ENCODE measurements at regions not wholly inside any gene's neighbourhood (a gene's known extent, or its start where the extent isn't known, plus 50 kb on each side); places are given as distances from the start of the nearest gene placed in this dataset.

DNA sequence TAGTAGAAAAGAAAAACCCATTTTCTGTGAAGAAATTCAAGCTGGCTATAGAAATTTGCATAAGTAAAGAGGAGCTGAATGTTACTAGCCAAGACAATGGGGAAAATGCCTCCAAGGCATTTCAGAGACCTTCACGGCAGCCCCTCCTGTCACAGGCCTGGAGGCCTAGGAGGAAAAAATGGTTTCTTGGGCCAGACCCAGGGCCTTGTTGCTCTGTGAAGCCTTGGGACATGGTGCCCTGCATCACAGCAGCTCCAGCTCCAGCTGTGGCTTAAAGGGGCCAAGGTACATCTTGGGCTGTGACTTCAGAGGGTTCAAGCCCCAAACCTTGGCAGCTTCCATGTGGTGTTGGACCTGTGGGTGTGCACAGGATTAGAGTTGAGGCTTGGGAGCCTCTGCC, 130.0 kb upstream of the DMRTA1 start:
- Mint-ChIP-seq H3K27ac (no peak overlapping the region), H3K4me1 (no peaks in the 10 kb centered on the region), H3K9me3 (ENCODE audit: insufficient read depth) (peaks cover 6% of the 10 kb centered on the region), H3K4me3 (no peak overlapping the region), H3K27me3 (no peaks in the 10 kb centered on the region)
- Histone ChIP-seq H2AFZ (ENCODE audit: insufficient read depth, low read depth, low read length, poor library complexity, severe bottlenecking) (no peak overlapping the region), H3K4me3 (ENCODE audit: control extremely low read depth in 1 of 5, extremely low read depth in 1 of 5, insufficient read depth in 1 of 5, low read depth in 2 of 5, low read length in 4 of 5) (no peak overlapping the region), H3K9me3 (ENCODE audit: control extremely low read depth in 1 of 3, control insufficient read depth in 2 of 3, insufficient read depth in 1 of 3, low read length in 2 of 3) (peaks cover 0 to 9% (median 9%) of the 10 kb centered on the region in 3 donors), H4K20me1 (ENCODE audit: control insufficient read depth, insufficient read depth, low read length, poor library complexity, severe bottlenecking) (no peaks in the 10 kb centered on the region), H3K27ac (ENCODE audit: low read length in 2 of 2) (no peak overlapping the region), H3K27me3 (replicated peaks in 1 of 4; ENCODE audit: control extremely low read depth in 1 of 4, control insufficient read depth in 3 of 4, insufficient read depth in 4 of 4, low read length in 3 of 4) (peaks cover 0 to 4% (median 0%) of the 10 kb centered on the region in 4 experiments), H3K9ac (ENCODE audit: low read length) (no peak overlapping the region), H3K4me1 (ENCODE audit: control insufficient read depth in 2 of 2, insufficient read depth in 2 of 2, low read length in 2 of 2) (no peaks in the 10 kb centered on the region), H3K36me3 (replicated peaks in 1 of 2; ENCODE audit: control extremely low read depth in 1 of 2, control insufficient read depth in 1 of 2, extremely low read depth in 1 of 2, insufficient read depth in 2 of 2, low read length in 1 of 2) (no peaks in the 10 kb centered on the region), H3K79me2 (ENCODE audit: control insufficient read depth, insufficient read depth, low read length) (no peaks in the 10 kb centered on the region), H3K4me2 (replicated peaks; ENCODE audit: low read depth, low read length, poor library complexity, severe bottlenecking) (no peak overlapping the region)
- ChIA-PET POLR2A (no interaction called here), CTCF (interaction anchor here (1.3 kb wide), 1 partner anchor 10 kb away, joined by 4 read pairs; no protein-coding TSS in a partner anchor)
- TF ChIP-seq, protein P1, sequence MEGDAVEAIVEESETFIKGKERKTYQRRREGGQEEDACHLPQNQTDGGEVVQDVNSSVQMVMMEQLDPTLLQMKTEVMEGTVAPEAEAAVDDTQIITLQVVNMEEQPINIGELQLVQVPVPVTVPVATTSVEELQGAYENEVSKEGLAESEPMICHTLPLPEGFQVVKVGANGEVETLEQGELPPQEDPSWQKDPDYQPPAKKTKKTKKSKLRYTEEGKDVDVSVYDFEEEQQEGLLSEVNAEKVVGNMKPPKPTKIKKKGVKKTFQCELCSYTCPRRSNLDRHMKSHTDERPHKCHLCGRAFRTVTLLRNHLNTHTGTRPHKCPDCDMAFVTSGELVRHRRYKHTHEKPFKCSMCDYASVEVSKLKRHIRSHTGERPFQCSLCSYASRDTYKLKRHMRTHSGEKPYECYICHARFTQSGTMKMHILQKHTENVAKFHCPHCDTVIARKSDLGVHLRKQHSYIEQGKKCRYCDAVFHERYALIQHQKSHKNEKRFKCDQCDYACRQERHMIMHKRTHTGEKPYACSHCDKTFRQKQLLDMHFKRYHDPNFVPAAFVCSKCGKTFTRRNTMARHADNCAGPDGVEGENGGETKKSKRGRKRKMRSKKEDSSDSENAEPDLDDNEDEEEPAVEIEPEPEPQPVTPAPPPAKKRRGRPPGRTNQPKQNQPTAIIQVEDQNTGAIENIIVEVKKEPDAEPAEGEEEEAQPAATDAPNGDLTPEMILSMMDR (IDR thresholded peaks at IDR 0.05): no peak
- no peak for TF ChIP-seq EZH2 (IDR thresholded peaks at IDR 0.05; ENCODE audit: borderline replicate concordance, insufficient read depth, low read depth, low read length, poor library complexity, severe bottlenecking)
- ATAC-seq (ENCODE audit: low read depth) (no peak), DNase-seq (no peak)
- intact Hi-C loops (cut with micrococcal nuclease): no loop called here
- WGBS (ENCODE audit: insufficient coverage): 100% methylated on average over 1 of the region's 1 CpG

DNA sequence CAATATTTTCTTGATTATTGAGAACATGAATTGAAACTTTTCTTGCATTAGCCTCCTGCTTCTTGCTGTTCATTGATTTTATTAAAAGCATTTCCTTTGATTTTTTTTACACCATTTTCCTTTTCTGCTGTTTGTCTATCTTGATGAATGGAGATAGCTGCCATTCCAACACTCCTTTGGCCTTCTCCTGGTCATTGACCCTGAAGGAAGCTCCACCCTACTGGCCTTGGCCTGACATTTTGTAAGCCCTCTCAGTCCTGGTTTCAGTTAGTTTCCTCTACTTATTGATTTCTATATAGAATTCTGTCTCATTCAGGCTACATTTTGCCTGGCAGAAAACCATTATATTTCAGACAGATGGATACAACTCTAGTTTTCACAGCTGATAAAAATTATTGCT, 115.1 kb upstream of the DMRTA1 start:
- Mint-ChIP-seq H3K4me1 (no peaks in the 10 kb centered on the region), H3K27me3 (no peaks in the 10 kb centered on the region), H3K27ac (no peak overlapping the region), H3K9me3 (ENCODE audit: insufficient read depth) (peaks cover 2% of the 10 kb centered on the region), H3K4me3 (no peak overlapping the region)
- no peak overlapping the region for H3K4me3 ChIP-seq (ENCODE audit: control extremely low read depth in 1 of 5, extremely low read depth in 1 of 5, insufficient read depth in 1 of 5, low read depth in 2 of 5, low read length in 4 of 5)
- ATAC-seq (ENCODE audit: low read depth) (no peak), DNase-seq (no peak)
- H3K9ac ChIP-seq (ENCODE audit: low read length): no peak overlapping the region
- H4K20me1 ChIP-seq (ENCODE audit: control insufficient read depth, insufficient read depth, low read length, poor library complexity, severe bottlenecking): no peaks in the 10 kb centered on the region
- POLR2A ChIA-PET: no interaction called here
- no peaks in the 10 kb centered on the region for H3K36me3 ChIP-seq (replicated peaks in 1 of 2; ENCODE audit: control extremely low read depth in 1 of 2, control insufficient read depth in 1 of 2, extremely low read depth in 1 of 2, insufficient read depth in 2 of 2, low read length in 1 of 2)
- CTCF ChIA-PET: no interaction called here
- no peak overlapping the region for H3K27ac ChIP-seq (ENCODE audit: low read length in 2 of 2)
- no peaks in the 10 kb centered on the region for H3K79me2 ChIP-seq (ENCODE audit: control insufficient read depth, insufficient read depth, low read length)
- H2AFZ ChIP-seq (ENCODE audit: insufficient read depth, low read depth, low read length, poor library complexity, severe bottlenecking): no peak overlapping the region
- H3K4me2 ChIP-seq (replicated peaks; ENCODE audit: low read depth, low read length, poor library complexity, severe bottlenecking): no peak overlapping the region
- H3K9me3 ChIP-seq (ENCODE audit: control extremely low read depth in 1 of 3, control insufficient read depth in 2 of 3, insufficient read depth in 1 of 3, low read length in 2 of 3): no peaks in the 10 kb centered on the region
- H3K27me3 ChIP-seq (replicated peaks in 1 of 4; ENCODE audit: control extremely low read depth in 1 of 4, control insufficient read depth in 3 of 4, insufficient read depth in 4 of 4, low read length in 3 of 4): no peaks in the 10 kb centered on the region
- no peaks in the 10 kb centered on the region for H3K4me1 ChIP-seq (ENCODE audit: control insufficient read depth in 2 of 2, insufficient read depth in 2 of 2, low read length in 2 of 2)
- TF ChIP-seq EZH2 (IDR thresholded peaks at IDR 0.05; ENCODE audit: borderline replicate concordance, insufficient read depth, low read depth, low read length, poor library complexity, severe bottlenecking): no peak
- TF ChIP-seq, protein P1 (IDR thresholded peaks at IDR 0.05): no peak
- intact Hi-C loops (cut with micrococcal nuclease): no loop called here
